HEK293 (cell line): ENCODE measurements at regions not wholly inside any gene's neighbourhood (a gene's known extent, or its start where the extent isn't known, plus 50 kb on each side); places are given as distances from the start of the nearest gene placed in this dataset.

ENCODE experiments used
- CTCF ChIA-PET: fragments of 350-600 bp; formaldehyde crosslinking; extraction: SDS; loops from one replicate; lab custom pipeline; 2021; ENCODE audit warnings: antibody characterized with exemption; lab: Yijun Ruan, JAX
- POLR2A ChIA-PET: fragments of 300-600 bp; formaldehyde crosslinking; extraction: SDS; loops from one replicate; lab custom pipeline; 2020; ENCODE audit warnings: antibody characterized with exemption, inconsistent platforms; lab: Yijun Ruan, JAX
- H3K27ac ChIP-seq: fragments of 200-500 bp; sonication (Bioruptor generic); 2 replicates; pipeline ENCODE4 v1.5.1; 2014; ENCODE audit warnings: low read depth, low read length, control low read depth, inconsistent platforms; ENCODE audit errors: extremely low read depth
- H3K36me3 ChIP-seq, 2 experiments: fragments of 200-500 bp in 1 of 2; sonication (Bioruptor generic) in 1 of 2; 1 replicate in 1 of 2; 2 replicates in 1 of 2; pipeline ENCODE4 v1.5.1; 2014 to 2017; ENCODE audit warnings: inconsistent platforms in 2 of 2, low read length in 2 of 2; ENCODE audit not compliant: control insufficient read depth in 2 of 2, insufficient read depth in 1 of 2
- H3K4me1 ChIP-seq: fragments of 200-500 bp; sonication (Bioruptor generic); 2 replicates; pipeline ENCODE4 v1.5.1; 2014; ENCODE audit warnings: mild to moderate bottlenecking, low read length, inconsistent platforms; ENCODE audit not compliant: control insufficient read depth, insufficient read depth
- H3K4me3 ChIP-seq: 2 replicates; pipeline ENCODE4 v1.5.1; 2011; ENCODE audit warnings: low read depth, mild to moderate bottlenecking, control low read depth, low read length, moderate library complexity
- H3K9me3 ChIP-seq: fragments of 200-500 bp; sonication (Bioruptor generic); 2 replicates; pipeline ENCODE4 v1.5.1; 2014; ENCODE audit warnings: low read depth, low read length, inconsistent platforms; ENCODE audit not compliant: control insufficient read depth, insufficient read depth
- EGR2 ChIP-seq: fragments of 450-650 bp; formaldehyde crosslinking; IDR thresholded peaks from 2 replicates; pipeline ENCODE4 v1.5.1; 2016; ENCODE audit warnings: low read depth, missing biosample characterization, missing genetic modification characterization
- OVOL3 ChIP-seq: fragments of 450-650 bp; formaldehyde crosslinking; IDR thresholded peaks from 2 replicates; pipeline ENCODE4 v1.5.1; 2016; ENCODE audit warnings: missing biosample characterization, missing genetic modification characterization
- PRDM2 ChIP-seq: fragments of 450-650 bp; formaldehyde crosslinking; IDR thresholded peaks from 2 replicates; pipeline ENCODE4 v1.5.1; 2016; ENCODE audit warnings: missing biosample characterization, missing genetic modification characterization, borderline replicate concordance
- REST ChIP-seq: fragments of 450-650 bp; formaldehyde crosslinking; IDR thresholded peaks from 2 replicates; pipeline ENCODE4 v1.5.1; 2016; ENCODE audit warnings: missing biosample characterization, missing genetic modification characterization
- SALL2 ChIP-seq: fragments of 450-650 bp; formaldehyde crosslinking; IDR thresholded peaks from 2 replicates; pipeline ENCODE4 v1.5.0; 2017; ENCODE audit warnings: missing biosample characterization, mild to moderate bottlenecking, missing genetic modification characterization, borderline replicate concordance
- ZNF169 ChIP-seq: fragments of 450-650 bp; formaldehyde crosslinking; IDR thresholded peaks from 2 replicates; pipeline ENCODE4 v1.5.1; 2016; ENCODE audit warnings: missing biosample characterization, missing genetic modification characterization
- ZNF239 ChIP-seq: fragments of 450-650 bp; formaldehyde crosslinking; IDR thresholded peaks from 2 replicates; pipeline ENCODE4 v1.5.1; 2016; ENCODE audit warnings: missing biosample characterization, missing genetic modification characterization
- ZNF248 ChIP-seq: fragments of 450-650 bp; formaldehyde crosslinking; IDR thresholded peaks from 2 replicates; pipeline ENCODE4 v1.5.1; 2017; ENCODE audit warnings: missing biosample characterization, missing genetic modification characterization
- ZNF292 ChIP-seq: fragments of 450-650 bp; formaldehyde crosslinking; IDR thresholded peaks from 2 replicates; pipeline ENCODE4 v1.5.1; 2016; ENCODE audit warnings: low read depth, missing biosample characterization, missing genetic modification characterization, borderline replicate concordance
- ZNF449 ChIP-seq: fragments of 450-650 bp; formaldehyde crosslinking; IDR thresholded peaks from 2 replicates; pipeline ENCODE4 v1.5.1; 2017; ENCODE audit warnings: missing biosample characterization, mild to moderate bottlenecking, missing genetic modification characterization, moderate library complexity
- ZNF529 ChIP-seq: fragments of 450-650 bp; formaldehyde crosslinking; IDR thresholded peaks from 2 replicates; pipeline ENCODE4 v1.5.1; 2017; ENCODE audit warnings: missing genetic modification characterization, missing biosample characterization; ENCODE audit not compliant: insufficient replicate concordance
- ZNF626 ChIP-seq: fragments of 450-650 bp; sonication (Bioruptor Pico); formaldehyde crosslinking; IDR thresholded peaks from 2 replicates; pipeline ENCODE4 v1.5.1; 2018; ENCODE audit warnings: missing biosample characterization, missing genetic modification characterization, inconsistent platforms
- ZNF645 ChIP-seq: fragments of 450-650 bp; formaldehyde crosslinking; IDR thresholded peaks from 2 replicates; pipeline ENCODE4; 2016; ENCODE audit warnings: missing biosample characterization, missing genetic modification characterization
- ZNF658 ChIP-seq: fragments of 450-650 bp; formaldehyde crosslinking; IDR thresholded peaks from 2 replicates; pipeline ENCODE4; 2016; ENCODE audit warnings: missing biosample characterization, missing genetic modification characterization
- ZNF791 ChIP-seq: fragments of 450-650 bp; formaldehyde crosslinking; IDR thresholded peaks from 2 replicates; pipeline ENCODE4 v1.5.1; 2016; ENCODE audit warnings: missing biosample characterization, missing genetic modification characterization
- ZNF830 ChIP-seq: fragments of 450-650 bp; IDR thresholded peaks from 2 replicates; pipeline ENCODE4 v1.5.0; 2018; ENCODE audit warnings: missing biosample characterization, missing genetic modification characterization, low read depth, mild to moderate bottlenecking, moderate library complexity

- TF ChIP-seq ZNF449 (no peak), ZNF791 (tag by site-specific recombination) (no peak), EGR2 (tag by site-specific recombination) (no peak), ZNF529 (tag by site-specific recombination) (no peak), OVOL3 (tag by site-specific recombination) (no peak), ZNF626 (tag by site-specific recombination) (no peak), ZNF658 (no peak), ZNF830 (no peak), ZNF248 (tag by site-specific recombination) (no peak), REST (no peak)
These were observed 548.8 kb downstream of the COL12A1 start (continued) for GRCh38 chr6:74657011-74657410.

DNA sequence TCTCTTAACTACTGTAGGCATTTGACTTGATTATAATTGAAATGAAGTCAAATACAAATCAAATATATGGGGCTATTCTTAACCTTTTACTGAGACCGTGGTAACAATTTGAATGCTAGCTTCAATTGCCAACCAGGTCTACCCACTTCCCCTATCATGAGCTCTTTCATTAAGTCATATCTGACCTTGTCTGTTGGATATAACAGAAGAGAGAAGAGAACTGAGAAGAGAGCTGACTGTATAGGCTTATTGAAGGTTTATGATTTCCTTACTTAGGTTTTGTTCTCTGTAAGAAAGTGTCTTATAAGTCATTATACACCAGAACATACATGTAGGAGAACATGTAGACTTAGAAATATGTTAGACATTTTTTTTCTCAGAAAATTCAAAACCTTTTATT, 549.4 kb downstream of the COL12A1 start:
- Histone ChIP-seq H3K4me3 (no peak overlapping the region), H3K27ac (no peak overlapping the region), H3K36me3 (no peaks in the 10 kb centered on the region), H3K9me3 (no peaks in the 10 kb centered on the region), H3K4me1 (no peaks in the 10 kb centered on the region)
- ChIA-PET CTCF (no interaction called here), POLR2A (no interaction called here)
- TF ChIP-seq ZNF292 (tag by site-specific recombination) (no peak), ZNF169 (tag by site-specific recombination) (no peak)

GRCh38 chr6:74654296-74654695, 551.6 kb downstream of the COL12A1 start:
- Histone ChIP-seq H3K4me1 (no peaks in the 10 kb centered on the region), H3K4me3 (no peak overlapping the region), H3K9me3 (no peaks in the 10 kb centered on the region), H3K27ac (no peak overlapping the region), H3K36me3 (no peaks in the 10 kb centered on the region)
- TF ChIP-seq PRDM2 (no peak), ZNF239 (no peak), SALL2 (tag by site-specific recombination) (no peak), ZNF645 (tag by site-specific recombination) (no peak)
- ChIA-PET POLR2A (no interaction called here), CTCF (interaction anchor here (0.6 to 1.2 kb wide), 2 partner anchors 294 to 555 kb away, joined by 3 read pairs; no protein-coding TSS in a partner anchor)
